GM23338 (cell line): ENCODE measurements at regions not wholly inside any gene's neighbourhood (a gene's known extent, or its start where the extent isn't known, plus 50 kb on each side); places are given as distances from the start of the nearest gene placed in this dataset.

Experiments used
- ATAC-seq: fragments of 200-7000 bp; cut with Tn5 transposase; 3 replicates; pipeline ENCODE4 v1.9.1; 2020
- DNase-seq: peaks from one replicate; pipeline ENCODE4 v3.0.0-alpha.2; 2015; ENCODE audit warnings: low spot score
- H2AFZ ChIP-seq: fragments of 200-600 bp; sonication (generic); 2 replicates; pipeline ENCODE4 v1.8.0; 2016; ENCODE audit warnings: antibody characterized with exemption, mild to moderate bottlenecking, moderate library complexity
- H3F3A ChIP-seq: fragments of 200-600 bp; sonication (generic); replicated peaks from 2 replicates; pipeline ENCODE4 v1.8.0; 2017; ENCODE audit warnings: antibody characterized with exemption, mixed run types, low read depth
- H3K27ac ChIP-seq: fragments of 200-600 bp; sonication (generic); 2 replicates; pipeline ENCODE4 v1.6.1; 2016; ENCODE audit warnings: low read depth
- H3K27me3 ChIP-seq: fragments of 200-600 bp; sonication (generic); 2 replicates; pipeline ENCODE4 v1.8.0; 2016; ENCODE audit warnings: mild to moderate bottlenecking, mixed run types, moderate library complexity; ENCODE audit not compliant: insufficient read depth
- H3K36me3 ChIP-seq: fragments of 200-600 bp; sonication (generic); 2 replicates; pipeline ENCODE4 v1.8.0; 2016; ENCODE audit warnings: mild to moderate bottlenecking; ENCODE audit not compliant: insufficient read depth
- H3K4me1 ChIP-seq: fragments of 200-600 bp; sonication (generic); 2 replicates; pipeline ENCODE4 v1.8.0; 2016; ENCODE audit warnings: mild to moderate bottlenecking, moderate library complexity; ENCODE audit not compliant: insufficient read depth
- H3K4me2 ChIP-seq: fragments of 200-600 bp; sonication (generic); 2 replicates; pipeline ENCODE4 v1.7.1; 2017; ENCODE audit warnings: mixed run types
- H3K4me3 ChIP-seq: fragments of 200-600 bp; sonication (generic); 2 replicates; pipeline ENCODE4 v1.6.1; 2016; ENCODE audit warnings: mixed run types
- H3K79me2 ChIP-seq: fragments of 200-600 bp; sonication (generic); replicated peaks from 2 replicates; pipeline ENCODE4 v1.8.0; 2017; ENCODE audit warnings: mild to moderate bottlenecking; ENCODE audit not compliant: insufficient read depth
- H3K9me2 ChIP-seq: fragments of 200-600 bp; sonication (generic); 2 replicates; pipeline ENCODE4 v1.8.0; 2017; ENCODE audit not compliant: insufficient read depth
- H4K20me1 ChIP-seq: fragments of 200-600 bp; sonication (generic); replicated peaks from 2 replicates; pipeline ENCODE4 v1.8.0; 2017; ENCODE audit warnings: mild to moderate bottlenecking; ENCODE audit not compliant: insufficient read depth
- H3K27ac Mint-ChIP-seq: 2 replicates; pipeline ENCODE4 v1.8.0; 2020; ENCODE audit warnings: inconsistent platforms, mild to moderate bottlenecking, moderate library complexity, mixed read lengths
- H3K27me3 Mint-ChIP-seq: 3 replicates; pipeline ENCODE4 v1.8.0; 2022; ENCODE audit warnings: low read depth, mild to moderate bottlenecking, moderate library complexity, mixed read lengths, inconsistent platforms; ENCODE audit not compliant: insufficient read depth, poor library complexity
- H3K36me3 Mint-ChIP-seq: 3 replicates; pipeline ENCODE4 v1.8.0; 2021; ENCODE audit warnings: low read depth, mild to moderate bottlenecking, inconsistent platforms, moderate library complexity, mixed read lengths
- H3K4me1 Mint-ChIP-seq: 3 replicates; pipeline ENCODE4 v1.8.0; 2020; ENCODE audit warnings: mild to moderate bottlenecking, inconsistent platforms, mixed read lengths
- H3K4me3 Mint-ChIP-seq: 3 replicates; pipeline ENCODE4 v1.8.0; 2021; ENCODE audit warnings: moderate library complexity, mild to moderate bottlenecking, inconsistent platforms, mixed read lengths
- H3K9me3 Mint-ChIP-seq: 3 replicates; pipeline ENCODE4 v1.8.0; 2020; ENCODE audit warnings: moderate library complexity, mild to moderate bottlenecking, inconsistent platforms, mixed read lengths
- CREB1 ChIP-seq: fragments of 250-450 bp; sonication (Bioruptor Pico); IDR thresholded peaks from 2 replicates; pipeline ENCODE4 v1.5.0; 2020; ENCODE audit warnings: low read depth, mild to moderate bottlenecking, moderate library complexity
- CTCF ChIP-seq, 2 experiments: fragments of 200-600 bp in 1 of 2; sonication (generic) in 1 of 2; conservative IDR thresholded peaks; 2 replicates each; pipeline versions ENCODE4 v1.5.1 to v1.6.1; 2016 to 2017; ENCODE audit warnings: antibody characterized with exemption in 2 of 2, low read depth in 2 of 2, mild to moderate bottlenecking in 2 of 2, moderate library complexity in 1 of 2
- EZH2 ChIP-seq: fragments of 200-600 bp; sonication (generic); IDR thresholded peaks from one replicate; pipeline ENCODE4 v1.8.0; 2017; ENCODE audit warnings: antibody characterized with exemption, mild to moderate bottlenecking, low read depth; ENCODE audit not compliant: unreplicated experiment
- EZH2phosphoT487 ChIP-seq: fragments of 200-600 bp; sonication (generic); IDR thresholded peaks from one replicate; pipeline ENCODE4 v1.8.1; 2018; ENCODE audit warnings: antibody characterized with exemption; ENCODE audit not compliant: unreplicated experiment
- POLR2AphosphoS5 ChIP-seq: IDR thresholded peaks from 2 replicates; pipeline ENCODE4 v1.6.1; 2016; ENCODE audit warnings: antibody characterized with exemption, low read depth
- STAT1 ChIP-seq: IDR thresholded peaks from one replicate; pipeline ENCODE4 v1.6.1; 2016; ENCODE audit warnings: antibody characterized with exemption; ENCODE audit not compliant: unreplicated experiment
- ZNF114 ChIP-seq: fragments of 250-450 bp; sonication (Bioruptor Pico); IDR thresholded peaks from 2 replicates; pipeline ENCODE4 v1.5.0; 2020; ENCODE audit warnings: mild to moderate bottlenecking, moderate library complexity
- ZNF331 ChIP-seq: fragments of 250-450 bp; sonication (Bioruptor Pico); IDR thresholded peaks from 2 replicates; pipeline ENCODE4 v1.5.0; 2020; ENCODE audit warnings: low read depth, mild to moderate bottlenecking, moderate library complexity
- TF ChIP-seq, protein P1 (sequence below): fragments of 250-450 bp; sonication (Bioruptor Pico); IDR thresholded peaks from 2 replicates; pipeline ENCODE4 v1.5.0; 2020; ENCODE audit warnings: mild to moderate bottlenecking, moderate library complexity

DNA sequence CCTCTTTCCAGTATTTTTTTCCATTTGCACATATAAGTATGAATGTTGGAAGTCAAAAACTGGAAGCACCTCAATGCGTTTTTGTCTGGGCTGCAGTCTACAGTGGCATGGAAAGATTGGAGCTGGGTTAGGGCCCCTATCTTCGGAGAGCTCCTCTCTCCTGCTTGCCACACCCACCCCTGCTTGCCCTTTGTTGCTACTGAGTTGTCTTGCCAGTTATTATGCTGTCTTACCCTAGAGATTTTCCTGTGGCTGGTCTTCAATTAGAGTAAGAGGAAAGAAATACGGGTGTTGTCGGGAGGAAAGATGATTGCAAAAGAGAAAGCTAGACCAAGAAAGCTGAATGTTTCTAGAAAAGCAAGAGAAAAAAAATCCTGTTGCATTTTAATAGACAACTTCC lies 228.9 kb upstream of the CELF2 start:
- Histone ChIP-seq H3K36me3 (no peaks in the 10 kb centered on the region), H3K4me1 (peaks cover 12% of the 10 kb centered on the region; the same call in 1 of the 2 replicates), H2AFZ (no peak overlapping the region), H3K9me2 (no peaks in the 10 kb centered on the region), H4K20me1 (no peaks in the 10 kb centered on the region), H3F3A (no peaks in the 10 kb centered on the region), H3K4me3 (no peak overlapping the region), H3K79me2 (no peaks in the 10 kb centered on the region), H3K4me2 (no peak overlapping the region), H3K27me3 (no peaks in the 10 kb centered on the region), H3K27ac (no peak overlapping the region)
- Mint-ChIP-seq H3K27me3 (no peaks in the 10 kb centered on the region), H3K4me1 (peaks cover 24% of the 10 kb centered on the region), H3K36me3 (peaks cover 6% of the 10 kb centered on the region; the same call in 1 of the 3 replicates), H3K9me3 (no peaks in the 10 kb centered on the region; the same call in 2 of the 3 replicates), H3K27ac (no peak overlapping the region), H3K4me3 (no peak overlapping the region)
- ATAC-seq (no peak), DNase-seq (no peak)
- TF ChIP-seq, protein P1, sequence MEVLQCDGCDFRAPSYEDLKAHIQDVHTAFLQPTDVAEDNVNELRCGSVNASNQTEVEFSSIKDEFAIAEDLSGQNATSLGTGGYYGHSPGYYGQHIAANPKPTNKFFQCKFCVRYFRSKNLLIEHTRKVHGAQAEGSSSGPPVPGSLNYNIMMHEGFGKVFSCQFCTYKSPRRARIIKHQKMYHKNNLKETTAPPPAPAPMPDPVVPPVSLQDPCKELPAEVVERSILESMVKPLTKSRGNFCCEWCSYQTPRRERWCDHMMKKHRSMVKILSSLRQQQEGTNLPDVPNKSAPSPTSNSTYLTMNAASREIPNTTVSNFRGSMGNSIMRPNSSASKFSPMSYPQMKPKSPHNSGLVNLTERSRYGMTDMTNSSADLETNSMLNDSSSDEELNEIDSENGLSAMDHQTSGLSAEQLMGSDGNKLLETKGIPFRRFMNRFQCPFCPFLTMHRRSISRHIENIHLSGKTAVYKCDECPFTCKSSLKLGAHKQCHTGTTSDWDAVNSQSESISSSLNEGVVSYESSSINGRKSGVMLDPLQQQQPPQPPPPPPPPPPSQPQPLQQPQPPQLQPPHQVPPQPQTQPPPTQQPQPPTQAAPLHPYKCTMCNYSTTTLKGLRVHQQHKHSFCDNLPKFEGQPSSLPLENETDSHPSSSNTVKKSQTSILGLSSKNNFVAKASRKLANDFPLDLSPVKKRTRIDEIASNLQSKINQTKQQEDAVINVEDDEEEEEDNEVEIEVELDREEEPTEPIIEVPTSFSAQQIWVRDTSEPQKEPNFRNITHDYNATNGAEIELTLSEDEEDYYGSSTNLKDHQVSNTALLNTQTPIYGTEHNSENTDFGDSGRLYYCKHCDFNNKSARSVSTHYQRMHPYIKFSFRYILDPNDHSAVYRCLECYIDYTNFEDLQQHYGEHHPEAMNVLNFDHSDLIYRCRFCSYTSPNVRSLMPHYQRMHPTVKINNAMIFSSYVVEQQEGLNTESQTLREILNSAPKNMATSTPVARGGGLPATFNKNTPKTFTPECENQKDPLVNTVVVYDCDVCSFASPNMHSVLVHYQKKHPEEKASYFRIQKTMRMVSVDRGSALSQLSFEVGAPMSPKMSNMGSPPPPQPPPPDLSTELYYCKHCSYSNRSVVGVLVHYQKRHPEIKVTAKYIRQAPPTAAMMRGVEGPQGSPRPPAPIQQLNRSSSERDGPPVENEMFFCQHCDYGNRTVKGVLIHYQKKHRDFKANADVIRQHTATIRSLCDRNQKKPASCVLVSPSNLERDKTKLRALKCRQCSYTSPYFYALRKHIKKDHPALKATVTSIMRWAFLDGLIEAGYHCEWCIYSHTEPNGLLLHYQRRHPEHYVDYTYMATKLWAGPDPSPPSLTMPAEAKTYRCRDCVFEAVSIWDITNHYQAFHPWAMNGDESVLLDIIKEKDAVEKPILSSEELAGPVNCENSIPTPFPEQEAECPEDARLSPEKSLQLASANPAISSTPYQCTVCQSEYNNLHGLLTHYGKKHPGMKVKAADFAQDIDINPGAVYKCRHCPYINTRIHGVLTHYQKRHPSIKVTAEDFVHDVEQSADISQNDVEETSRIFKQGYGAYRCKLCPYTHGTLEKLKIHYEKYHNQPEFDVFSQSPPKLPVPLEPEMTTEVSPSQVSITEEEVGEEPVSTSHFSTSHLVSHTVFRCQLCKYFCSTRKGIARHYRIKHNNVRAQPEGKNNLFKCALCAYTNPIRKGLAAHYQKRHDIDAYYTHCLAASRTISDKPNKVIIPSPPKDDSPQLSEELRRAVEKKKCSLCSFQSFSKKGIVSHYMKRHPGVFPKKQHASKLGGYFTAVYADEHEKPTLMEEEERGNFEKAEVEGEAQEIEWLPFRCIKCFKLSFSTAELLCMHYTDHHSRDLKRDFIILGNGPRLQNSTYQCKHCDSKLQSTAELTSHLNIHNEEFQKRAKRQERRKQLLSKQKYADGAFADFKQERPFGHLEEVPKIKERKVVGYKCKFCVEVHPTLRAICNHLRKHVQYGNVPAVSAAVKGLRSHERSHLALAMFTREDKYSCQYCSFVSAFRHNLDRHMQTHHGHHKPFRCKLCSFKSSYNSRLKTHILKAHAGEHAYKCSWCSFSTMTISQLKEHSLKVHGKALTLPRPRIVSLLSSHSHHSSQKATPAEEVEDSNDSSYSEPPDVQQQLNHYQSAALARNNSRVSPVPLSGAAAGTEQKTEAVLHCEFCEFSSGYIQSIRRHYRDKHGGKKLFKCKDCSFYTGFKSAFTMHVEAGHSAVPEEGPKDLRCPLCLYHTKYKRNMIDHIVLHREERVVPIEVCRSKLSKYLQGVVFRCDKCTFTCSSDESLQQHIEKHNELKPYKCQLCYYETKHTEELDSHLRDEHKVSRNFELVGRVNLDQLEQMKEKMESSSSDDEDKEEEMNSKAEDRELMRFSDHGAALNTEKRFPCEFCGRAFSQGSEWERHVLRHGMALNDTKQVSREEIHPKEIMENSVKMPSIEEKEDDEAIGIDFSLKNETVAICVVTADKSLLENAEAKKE (CRISPR knock-in tag) = no peak
- TF ChIP-seq ZNF114 (CRISPR knock-in tag) = no peak

GRCh38 chr10:10791869-10792268 lies 225.8 kb upstream of the CELF2 start:
- H3K4me3 Mint-ChIP-seq = no peak overlapping the region
- Histone ChIP-seq H3K4me3 (no peak overlapping the region), H3K4me1 (peaks cover 22% of the 10 kb centered on the region), H3K9me2 (no peaks in the 10 kb centered on the region), H3K27me3 (no peaks in the 10 kb centered on the region), H2AFZ (no peak overlapping the region), H3K4me2 (no peak overlapping the region), H3K27ac (no peak overlapping the region), H3F3A (no peaks in the 10 kb centered on the region), H4K20me1 (no peaks in the 10 kb centered on the region), H3K79me2 (no peaks in the 10 kb centered on the region), H3K36me3 (no peaks in the 10 kb centered on the region)
- peaks cover 2% of the 10 kb centered on the region for H3K27me3 Mint-ChIP-seq
- no peaks in the 10 kb centered on the region for H3K36me3 Mint-ChIP-seq
- DNase-seq = no peak
- no peaks in the 10 kb centered on the region for H3K9me3 Mint-ChIP-seq
- no peak for ATAC-seq
- H3K27ac Mint-ChIP-seq = no peak overlapping the region
- H3K4me1 Mint-ChIP-seq = peaks cover 33% of the 10 kb centered on the region
- TF ChIP-seq ZNF331 = no peak
- no peak for TF ChIP-seq EZH2
- no peak for TF ChIP-seq CREB1 (CRISPR knock-in tag)
- TF ChIP-seq EZH2phosphoT487 = no peak
- TF ChIP-seq POLR2AphosphoS5 = no peak
- TF ChIP-seq CTCF (conservative IDR thresholded peaks at IDR 0.05; ENCODE audit: low read depth in 2 of 2) = no peak
- no peak for TF ChIP-seq STAT1
